Naive thymus-derived CD4-positive, alpha-beta T cell (primary cell): ENCODE measurements at regions not wholly inside any gene's neighbourhood (a gene's known extent, or its start where the extent isn't known, plus 50 kb on each side); places are given as distances from the start of the nearest gene placed in this dataset.
"Not testable (repeated sequence)": the region's sequence is repeated elsewhere in the genome, so short reads cannot be mapped to it uniquely, and the experiment has no call there.

Experiments
- ATAC-seq: fragments of 150-1000 bp; cut with Tn5 transposase; 2 replicates; pipeline ENCODE4 v1.10.0; 2021; ENCODE audit warnings: mild to moderate bottlenecking, moderate library complexity
- CTCF ChIA-PET: fragments of 350-600 bp; sonication (Branson Sonifier 250); formaldehyde crosslinking; loops from one replicate; lab custom pipeline; 2021; ENCODE audit warnings: antibody characterized with exemption; lab: Charles Lee
- POLR2A ChIA-PET: fragments of 350-600 bp; sonication (Branson Sonifier 250); formaldehyde crosslinking; loops from one replicate; lab custom pipeline; 2021; ENCODE audit warnings: antibody characterized with exemption, inconsistent platforms; lab: Charles Lee
- DNase-seq, 9 donors: peaks; one replicate each; pipeline versions ENCODE4 v3.0.0 to v3.0.0-alpha.2; 2020 to 2022; ENCODE audit warnings: mixed read lengths in 1 of 9
- H3K27ac ChIP-seq: one replicate; pipeline ENCODE4 v1.7.0; 2013; ENCODE audit warnings: mild to moderate bottlenecking, low read depth, low read length, moderate library complexity
- H3K27me3 ChIP-seq, 2 donors: one replicate each; pipeline ENCODE4 v1.7.0; 2013; ENCODE audit warnings: low read length in 2 of 2, mild to moderate bottlenecking in 2 of 2, moderate library complexity in 2 of 2; ENCODE audit not compliant: control insufficient read depth in 2 of 2, insufficient read depth in 2 of 2
- H3K36me3 ChIP-seq, 3 experiments: 1 replicate in 2 of 3; 2 replicates in 1 of 3; pipeline ENCODE4 v1.7.0; 2013; ENCODE audit warnings: low read length in 3 of 3, mild to moderate bottlenecking in 3 of 3, moderate library complexity in 1 of 3; ENCODE audit not compliant: insufficient read depth in 3 of 3, control insufficient read depth in 2 of 3
- H3K4me1 ChIP-seq, 2 donors: one replicate each; pipeline ENCODE4 v1.7.0; 2013; ENCODE audit warnings: low read length in 2 of 2, mild to moderate bottlenecking in 2 of 2, moderate library complexity in 1 of 2; ENCODE audit not compliant: control insufficient read depth in 2 of 2, insufficient read depth in 2 of 2
- H3K4me3 ChIP-seq: 2 replicates; pipeline ENCODE4 v1.7.0; 2013; ENCODE audit warnings: mild to moderate bottlenecking, low read length
- H3K9me3 ChIP-seq, 3 experiments: 1 replicate in 2 of 3; 2 replicates in 1 of 3; pipeline ENCODE4 v1.7.0; 2013; ENCODE audit warnings: low read length in 3 of 3; ENCODE audit not compliant: control insufficient read depth in 2 of 3
- H3K27ac Mint-ChIP-seq, 9 donors: one replicate each; pipeline ENCODE4 v1.8.0; 2020 to 2022; ENCODE audit warnings: mixed read lengths in 9 of 9, mild to moderate bottlenecking in 8 of 9, moderate library complexity in 5 of 9, inconsistent platforms in 2 of 9
- H3K27me3 Mint-ChIP-seq, 5 donors: one replicate each; pipeline ENCODE4 v1.8.0; 2021 to 2022; ENCODE audit warnings: mixed read lengths in 5 of 5, mild to moderate bottlenecking in 1 of 5
- H3K36me3 Mint-ChIP-seq, 5 donors: one replicate each; pipeline ENCODE4 v1.8.0; 2020 to 2022; ENCODE audit warnings: mixed read lengths in 5 of 5, mild to moderate bottlenecking in 3 of 5, inconsistent platforms in 1 of 5
- H3K4me1 Mint-ChIP-seq, 7 donors: one replicate each; pipeline ENCODE4 v1.8.0; 2020 to 2022; ENCODE audit warnings: mixed read lengths in 7 of 7, mild to moderate bottlenecking in 3 of 7, inconsistent platforms in 1 of 7
- H3K4me3 Mint-ChIP-seq, 10 donors: one replicate each; pipeline ENCODE4 v1.8.0; 2020 to 2022; ENCODE audit warnings: mild to moderate bottlenecking in 10 of 10, mixed read lengths in 10 of 10, moderate library complexity in 6 of 10, inconsistent platforms in 2 of 10
- H3K9me3 Mint-ChIP-seq, 11 donors: one replicate each; pipeline ENCODE4 v1.8.0; 2020 to 2022; ENCODE audit warnings: mixed read lengths in 11 of 11, mild to moderate bottlenecking in 4 of 11, inconsistent platforms in 1 of 11, moderate library complexity in 1 of 11
- intact Hi-C, 2 donors: fragments of 100-400 bp; cut with micrococcal nuclease; formaldehyde crosslinking; loops; one replicate each; pipeline ENCODE4 v1.15.1; 2023

GRCh38 chr16:50453446-50453845, 84.7 kb upstream of the BRD7 start:
- no peaks in the 10 kb centered on the region for H3K36me3 Mint-ChIP-seq
- no peak overlapping the region for H3K4me3 Mint-ChIP-seq
- intact Hi-C loops, result no loop called here
- no peak overlapping the region for H3K27ac ChIP-seq
- H3K9me3 Mint-ChIP-seq, result peaks cover 0 to under 1% (median 0%) of the 10 kb centered on the region in 11 donors
- CTCF ChIA-PET, result no interaction called here
- H3K27me3 ChIP-seq, result no peaks in the 10 kb centered on the region
- peaks cover 5 to 15% (median 9%) of the 10 kb centered on the region in 7 donors for H3K4me1 Mint-ChIP-seq
- H3K36me3 ChIP-seq, result no peaks in the 10 kb centered on the region
- H3K9me3 ChIP-seq, result no peaks in the 10 kb centered on the region
- ATAC-seq (no peak), DNase-seq (no peak)
- POLR2A ChIA-PET, result no interaction called here
- no peaks in the 10 kb centered on the region for H3K4me1 ChIP-seq
- H3K27me3 Mint-ChIP-seq, result peaks cover 0 to 6% (median 3%) of the 10 kb centered on the region in 5 donors
- H3K27ac Mint-ChIP-seq, result no peak overlapping the region
- H3K4me3 ChIP-seq, result no peak overlapping the region

- H3K4me1 Mint-ChIP-seq, result peaks cover 0 to 10% (median 5%) of the 10 kb centered on the region in 7 donors
- ATAC-seq, result no peak
Measured at GRCh38 chr16:50451951-50452508, 83.2 kb upstream of the BRD7 start.

GRCh38 chr16:50450957-50451356, 82.2 kb upstream of the BRD7 start:
- Histone ChIP-seq H3K36me3 (no peaks in the 10 kb centered on the region), H3K27ac (no peak overlapping the region), H3K9me3 (no peaks in the 10 kb centered on the region), H3K4me1 (no peaks in the 10 kb centered on the region), H3K4me3 (no peak overlapping the region), H3K27me3 (no peaks in the 10 kb centered on the region)
- no peaks in the 10 kb centered on the region for H3K9me3 Mint-ChIP-seq
- intact Hi-C loops, result no loop called here
- POLR2A ChIA-PET, result no interaction called here
- no peak overlapping the region for H3K4me3 Mint-ChIP-seq
- ATAC-seq, result no peak
- peaks cover 0 to 9% (median 4%) of the 10 kb centered on the region in 7 donors for H3K4me1 Mint-ChIP-seq
- DNase-seq, result no peak
- CTCF ChIA-PET, result no interaction called here
- no peaks in the 10 kb centered on the region for H3K36me3 Mint-ChIP-seq
- no peak overlapping the region for H3K27ac Mint-ChIP-seq
- H3K27me3 Mint-ChIP-seq, result peaks cover 0 to 8% (median 6%) of the 10 kb centered on the region in 5 donors

More at GRCh38 chr16:50451951-50452508, 83.2 kb upstream of the BRD7 start:
- Histone ChIP-seq H3K4me1 (no peaks in the 10 kb centered on the region), H3K27ac (no peak overlapping the region), H3K27me3 (no peaks in the 10 kb centered on the region), H3K4me3 (no peak overlapping the region), H3K36me3 (no peaks in the 10 kb centered on the region), H3K9me3 (no peaks in the 10 kb centered on the region)
- Mint-ChIP-seq H3K4me3 (no peak overlapping the region), H3K36me3 (no peaks in the 10 kb centered on the region), H3K27me3 (peaks cover 0 to 8% (median 6%) of the 10 kb centered on the region in 5 donors), H3K9me3 (no peaks in the 10 kb centered on the region), H3K27ac (peak overlapping the region in 1 of 9 donors; percentile 30)
- ChIA-PET POLR2A (no interaction called here), CTCF (no interaction called here)
- intact Hi-C loops, result no loop called here
- DNase-seq, result no peak

GRCh38 chr16:50449800-50450199, 81.0 kb upstream of the BRD7 start:
- no peaks in the 10 kb centered on the region for H3K36me3 Mint-ChIP-seq
- Histone ChIP-seq H3K9me3 (no peaks in the 10 kb centered on the region), H3K36me3 (no peaks in the 10 kb centered on the region), H3K27me3 (no peaks in the 10 kb centered on the region), H3K4me1 (no peaks in the 10 kb centered on the region), H3K27ac (no peak overlapping the region), H3K4me3 (no peak overlapping the region)
- intact Hi-C loops, result no loop called here
- ChIA-PET CTCF (no interaction called here), POLR2A (no interaction called here)
- H3K9me3 Mint-ChIP-seq, result no peaks in the 10 kb centered on the region
- no peak overlapping the region for H3K4me3 Mint-ChIP-seq
- peaks cover 0 to 9% (median 2%) of the 10 kb centered on the region in 7 donors for H3K4me1 Mint-ChIP-seq
- H3K27ac Mint-ChIP-seq, result no peak overlapping the region
- H3K27me3 Mint-ChIP-seq, result peaks cover 0 to 8% (median 6%) of the 10 kb centered on the region in 5 donors
- ATAC-seq (no peak), DNase-seq (no peak)

- no peak overlapping the region for H3K4me3 Mint-ChIP-seq
- H3K27me3 Mint-ChIP-seq, result peaks cover 0 to 8% (median 6%) of the 10 kb centered on the region in 5 donors
- H3K27ac Mint-ChIP-seq, result peak overlapping the region in 1 of 9 donors; percentile 87
- Histone ChIP-seq H3K36me3 (no peaks in the 10 kb centered on the region), H3K27ac (no peak overlapping the region), H3K27me3 (no peaks in the 10 kb centered on the region), H3K4me3 (no peak overlapping the region), H3K4me1 (no peaks in the 10 kb centered on the region), H3K9me3 (no peaks in the 10 kb centered on the region)
- DNase-seq, result no peak
- peaks cover 0 to 9% (median 2%) of the 10 kb centered on the region in 7 donors for H3K4me1 Mint-ChIP-seq
- no peaks in the 10 kb centered on the region for H3K36me3 Mint-ChIP-seq
- POLR2A ChIA-PET, result no interaction called here
- peaks cover 0 to under 1% (median 0%) of the 10 kb centered on the region in 11 donors for H3K9me3 Mint-ChIP-seq
- CTCF ChIA-PET, result no interaction called here
- no peak for ATAC-seq
- intact Hi-C loops, result no loop called here
Measured at GRCh38 chr16:50448981-50449380, 80.2 kb upstream of the BRD7 start.

- DNase-seq (no peak), ATAC-seq (no peak)
- Mint-ChIP-seq H3K4me1 (peaks cover 0 to 9% (median 2%) of the 10 kb centered on the region in 7 donors), H3K36me3 (peaks cover 0 to under 1% (median 0%) of the 10 kb centered on the region in 5 donors), H3K27me3 (peaks cover 0 to 9% (median 6%) of the 10 kb centered on the region in 5 donors), H3K9me3 (peaks cover 0 to 3% (median 0%) of the 10 kb centered on the region in 11 donors), H3K27ac (no peak overlapping the region), H3K4me3 (no peak overlapping the region)
- ChIA-PET POLR2A (no interaction called here), CTCF (no interaction called here)
- Histone ChIP-seq H3K9me3 (no peaks in the 10 kb centered on the region), H3K4me3 (no peak overlapping the region), H3K36me3 (no peaks in the 10 kb centered on the region), H3K4me1 (no peaks in the 10 kb centered on the region), H3K27me3 (no peaks in the 10 kb centered on the region), H3K27ac (no peak overlapping the region)
- intact Hi-C loops, result no loop called here
Measured at GRCh38 chr16:50448522-50448921, 79.7 kb upstream of the BRD7 start.

- POLR2A ChIA-PET, H3K27me3 ChIP-seq, H3K27ac ChIP-seq, H3K4me1 ChIP-seq, ATAC-seq, CTCF ChIA-PET, H3K9me3 Mint-ChIP-seq, H3K4me3 ChIP-seq, H3K36me3 ChIP-seq, H3K36me3 Mint-ChIP-seq, H3K9me3 ChIP-seq, H3K4me1 Mint-ChIP-seq, intact Hi-C loops, H3K27me3 Mint-ChIP-seq, DNase-seq: not testable (repeated sequence)
- Mint-ChIP-seq H3K4me3 (peak overlapping the region in 1 of 10 donors; percentile 49), H3K27ac (peak overlapping the region in 2 of 9 donors; percentile 13 to 59)
Measured at GRCh38 chr16:50447386-50447785, 78.6 kb upstream of the BRD7 start.
